SKM-1 treated with dmso at 0.1 percent for 144 hours (cell line): ENCODE measurements at regions not wholly inside any gene's neighbourhood (a gene's known extent, or its start where the extent isn't known, plus 50 kb on each side); places are given as distances from the start of the nearest gene placed in this dataset.
"Not testable (repeated sequence)": the region's sequence is repeated elsewhere in the genome, so short reads cannot be mapped to it uniquely, and the experiment has no call there.

Experiments
- DNase-seq: peaks from one replicate; lab custom pipeline; 2025; ENCODE audit not compliant: unreplicated experiment; lab: John Stamatoyannopoulos, UW

DNA sequence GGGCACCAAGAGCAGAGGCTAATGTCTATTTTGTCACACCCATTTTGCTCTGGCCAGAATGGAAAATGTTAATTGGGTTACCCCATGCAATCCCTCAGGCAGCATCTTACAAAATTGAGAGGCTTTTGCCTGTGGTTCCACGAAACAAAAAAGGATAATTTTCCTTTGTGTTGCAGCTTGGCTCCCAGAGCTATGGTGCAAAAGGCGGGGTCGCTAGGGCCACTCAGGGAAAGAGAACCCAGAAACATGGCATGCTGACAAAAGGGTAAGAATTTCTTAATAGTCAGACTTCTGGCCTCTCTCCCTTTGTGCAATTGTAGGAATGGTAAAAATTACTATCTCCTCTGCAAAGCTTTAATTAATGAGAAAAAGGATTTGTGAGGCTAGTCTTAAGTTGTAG lies 119.6 kb upstream of the BANK1 start:
- no peak for DNase-seq

DNA sequence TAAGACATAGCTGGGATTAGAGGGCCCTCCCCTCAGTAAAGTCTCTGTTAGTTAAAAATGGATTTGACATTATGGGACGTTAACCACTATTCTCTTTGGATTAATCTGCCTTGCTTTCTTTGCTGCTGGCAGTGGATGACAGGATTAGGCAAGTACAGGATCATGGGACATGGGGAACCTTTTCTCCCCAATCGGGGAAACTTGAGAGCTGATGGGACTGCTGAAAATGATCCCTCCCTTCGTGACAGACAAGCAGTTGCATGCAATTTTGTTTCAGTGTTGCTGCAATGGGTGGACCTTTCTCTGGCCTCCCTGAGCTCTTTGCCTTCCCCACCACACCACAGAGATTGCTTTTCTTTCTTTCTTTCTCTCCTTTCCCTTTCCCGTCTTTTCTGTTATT lies 120.2 kb upstream of the BANK1 start:
- no peak for DNase-seq

DNA sequence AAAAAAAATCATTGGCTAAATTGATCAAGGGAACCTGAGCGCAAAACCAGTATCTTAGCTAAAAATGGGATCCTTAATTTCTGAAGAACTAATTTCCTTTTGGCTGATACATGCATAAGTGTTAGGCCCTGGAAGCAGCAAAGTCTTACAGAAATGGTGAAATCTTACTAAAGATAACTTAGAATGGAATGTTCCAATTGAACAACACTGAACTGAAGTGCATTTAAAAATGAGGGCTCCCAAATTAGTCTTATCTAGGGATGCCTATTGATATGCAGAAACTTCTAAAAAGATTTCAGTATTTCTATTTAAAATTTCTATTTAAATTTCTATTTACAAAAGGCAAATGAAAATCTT lies 120.7 kb upstream of the BANK1 start:
- no peak for DNase-seq

DNA sequence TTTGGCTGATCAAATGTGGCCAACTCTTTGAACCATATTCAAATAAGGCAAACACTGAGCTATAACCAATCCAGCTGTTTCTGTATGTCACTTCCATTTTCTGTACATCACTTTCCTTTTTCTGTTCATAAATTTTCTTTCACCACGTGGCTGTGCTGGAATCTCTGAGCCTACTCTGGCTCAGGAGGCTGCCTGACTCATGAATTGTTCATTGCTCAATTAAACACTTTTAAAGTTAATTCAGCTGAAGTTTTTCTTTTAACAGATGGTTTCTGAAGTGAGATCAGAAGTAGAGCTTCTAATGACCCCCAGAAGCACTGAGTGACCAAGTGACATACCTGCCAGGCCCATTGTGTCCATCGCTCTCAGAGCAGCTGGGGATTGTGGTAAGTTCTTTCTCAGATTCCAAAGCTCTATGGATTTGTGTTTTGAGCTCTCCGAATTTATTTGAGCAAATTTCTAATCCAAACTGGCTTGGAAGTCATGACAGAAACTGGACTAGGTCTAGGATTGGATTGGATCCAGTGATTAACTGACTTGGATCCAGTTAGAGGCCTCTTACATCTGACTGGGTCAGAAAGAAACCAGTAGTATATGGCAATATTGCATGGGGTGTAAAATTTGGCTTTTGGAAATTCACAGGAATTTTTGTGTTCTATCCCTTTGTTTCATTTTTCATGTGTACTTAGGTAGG lies 121.2 kb upstream of the BANK1 start:
- DNase-seq, result no peak

GRCh38 chr4:101667348-101667747 lies 123.2 kb upstream of the BANK1 start:
- no peak for DNase-seq

- no peak for DNase-seq
Observed at GRCh38 chr4:101660607-101661006, 129.9 kb upstream of the BANK1 start.

DNA sequence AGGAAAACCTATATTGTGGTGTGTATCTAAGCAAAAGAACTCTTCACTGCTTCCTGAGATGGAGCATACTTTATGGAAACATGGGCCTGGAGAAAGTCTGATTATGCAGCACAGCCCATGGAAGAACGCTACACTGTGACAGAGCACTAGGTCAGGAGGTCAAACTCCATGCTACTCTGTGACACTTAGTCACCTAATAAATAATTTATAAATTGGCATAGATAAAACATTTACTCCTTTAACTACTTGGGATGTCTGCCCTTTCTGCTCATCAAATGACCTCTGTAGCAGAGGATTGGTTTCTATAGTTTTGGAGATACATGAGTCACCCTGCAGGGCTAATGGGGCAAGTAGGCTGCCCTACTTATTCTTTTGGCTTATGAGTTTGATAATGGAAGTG lies 134.7 kb upstream of the BANK1 start:
- DNase-seq, result no peak

DNA sequence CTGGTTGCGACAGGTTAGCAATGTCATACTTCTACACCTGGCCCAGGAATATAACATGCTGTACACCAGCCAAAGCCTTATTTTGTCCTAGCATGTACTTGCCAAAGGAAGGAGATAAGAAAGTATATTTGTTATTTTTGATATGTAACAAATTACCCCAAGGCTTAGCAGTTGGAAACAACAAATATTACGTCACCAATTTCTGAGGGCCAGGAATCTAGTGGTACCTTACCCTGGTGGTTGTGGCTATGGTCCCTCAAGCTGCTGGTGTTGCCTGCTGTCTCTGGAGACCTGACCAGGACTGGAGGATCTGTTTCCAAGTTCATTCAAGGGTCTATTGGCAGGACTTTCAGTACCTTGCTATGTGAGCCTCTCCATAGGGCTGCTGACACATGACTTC lies 135.5 kb upstream of the BANK1 start:
- DNase-seq, result no peak

DNA sequence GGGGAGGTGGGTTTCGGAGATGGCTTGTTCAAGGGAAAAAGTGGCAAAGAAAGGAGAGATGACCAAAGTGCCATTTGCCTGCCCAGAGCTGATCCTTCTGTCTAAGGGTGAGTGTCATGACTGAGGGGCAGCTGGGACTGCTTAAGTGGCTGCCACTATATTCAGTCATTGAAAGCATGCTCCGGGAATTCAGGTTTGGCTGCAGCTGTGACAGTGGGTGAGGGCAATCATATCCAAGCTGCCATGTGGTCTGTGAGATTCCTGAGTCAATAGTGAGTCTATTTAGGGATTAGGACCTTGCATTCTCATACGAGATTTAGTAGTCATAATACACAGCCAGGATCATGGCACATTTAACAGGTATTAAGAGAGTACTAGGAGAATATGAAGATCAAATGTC lies 138.8 kb upstream of the BANK1 start:
- DNase-seq, result no peak

GRCh38 chr4:101649790-101650515 lies 140.6 kb upstream of the BANK1 start:
- no peak for DNase-seq

DNA sequence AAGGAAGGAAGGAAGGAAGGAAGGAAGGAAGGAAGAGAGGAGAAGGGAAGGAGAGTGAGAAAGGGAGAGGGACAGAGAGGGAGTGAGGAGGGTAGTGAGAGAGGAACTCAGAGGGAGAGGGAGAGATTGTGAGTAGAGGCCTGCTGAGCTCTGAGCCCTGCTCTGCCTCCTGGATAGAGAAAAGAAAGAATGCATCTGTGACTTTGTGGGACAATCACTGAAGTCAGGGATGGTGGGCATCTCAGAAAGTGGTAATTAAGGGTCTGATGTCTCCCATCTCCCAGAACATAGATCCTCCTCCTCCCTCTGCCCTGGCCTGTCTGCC lies 142.9 kb upstream of the BANK1 start:
- DNase-seq, result no peak

DNA sequence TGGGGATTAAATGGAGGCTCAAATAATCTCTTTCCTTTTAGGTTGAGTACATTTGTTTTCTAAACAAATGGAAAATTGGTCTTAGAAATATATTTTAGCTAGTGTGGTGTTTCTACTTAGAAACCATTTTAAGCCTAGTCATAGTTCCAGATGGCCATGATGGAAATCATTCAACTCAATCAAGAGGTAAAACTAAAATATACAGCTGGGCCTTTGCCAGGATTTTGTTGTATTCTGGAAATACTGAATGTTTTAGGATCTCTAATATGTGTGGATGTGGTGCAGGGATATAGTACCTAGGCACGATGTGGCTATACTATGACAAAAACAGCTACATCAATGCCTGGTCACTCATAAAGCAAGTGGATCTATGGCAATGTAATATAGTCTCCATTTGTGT lies 146.0 kb upstream of the BANK1 start:
- no peak for DNase-seq

DNA sequence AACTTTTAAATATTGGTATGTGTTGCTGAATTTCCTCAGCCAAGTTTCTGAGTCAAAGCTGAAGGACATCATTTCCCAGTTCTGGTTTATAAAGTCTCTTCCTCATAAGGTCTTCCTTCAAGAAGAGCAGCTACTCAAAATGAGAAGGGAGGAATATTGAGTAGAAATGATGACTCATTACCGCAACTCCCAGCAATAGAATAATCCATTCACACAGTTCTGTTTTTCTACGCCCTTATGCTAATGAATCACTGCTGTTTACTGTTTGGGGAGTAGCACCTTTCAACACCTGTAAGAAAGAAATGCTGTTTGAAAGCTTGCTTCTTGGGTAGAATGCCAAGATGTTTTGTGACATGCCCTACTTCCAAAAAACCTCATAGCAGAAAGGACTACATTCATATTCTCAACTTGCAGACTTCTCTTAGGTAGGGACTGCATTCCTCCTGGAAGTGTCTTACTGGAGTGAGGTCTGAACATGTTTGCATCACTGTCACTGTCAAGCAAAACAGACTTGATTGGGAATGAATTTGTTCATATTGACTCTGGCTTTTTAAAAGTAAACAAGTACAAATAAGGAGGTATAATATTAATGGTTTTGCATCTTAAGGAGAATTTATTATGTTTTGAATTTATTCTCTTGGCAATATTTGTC lies 147.2 kb upstream of the BANK1 start:
- no peak for DNase-seq

DNA sequence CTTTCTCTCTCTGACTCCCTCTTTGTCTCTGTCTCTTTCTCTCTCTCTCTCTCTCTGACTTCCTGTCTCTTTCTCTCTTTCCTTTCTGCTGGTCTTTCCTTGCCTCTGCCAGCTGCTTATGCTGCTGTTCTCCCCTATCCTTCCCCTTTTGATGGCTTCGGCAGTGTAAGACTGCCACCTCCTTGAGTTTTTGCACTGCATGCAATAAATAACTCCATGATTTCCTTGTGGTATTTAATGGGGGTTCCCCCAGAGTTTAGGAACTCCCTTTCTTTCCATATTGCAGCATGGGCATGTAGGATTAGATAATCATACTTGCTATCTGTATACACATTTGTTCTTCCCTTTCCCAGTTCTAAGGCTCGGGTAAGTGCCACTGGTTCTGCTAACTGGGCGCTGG lies 157.8 kb upstream of the BANK1 start:
- DNase-seq, result not testable (repeated sequence)

DNA sequence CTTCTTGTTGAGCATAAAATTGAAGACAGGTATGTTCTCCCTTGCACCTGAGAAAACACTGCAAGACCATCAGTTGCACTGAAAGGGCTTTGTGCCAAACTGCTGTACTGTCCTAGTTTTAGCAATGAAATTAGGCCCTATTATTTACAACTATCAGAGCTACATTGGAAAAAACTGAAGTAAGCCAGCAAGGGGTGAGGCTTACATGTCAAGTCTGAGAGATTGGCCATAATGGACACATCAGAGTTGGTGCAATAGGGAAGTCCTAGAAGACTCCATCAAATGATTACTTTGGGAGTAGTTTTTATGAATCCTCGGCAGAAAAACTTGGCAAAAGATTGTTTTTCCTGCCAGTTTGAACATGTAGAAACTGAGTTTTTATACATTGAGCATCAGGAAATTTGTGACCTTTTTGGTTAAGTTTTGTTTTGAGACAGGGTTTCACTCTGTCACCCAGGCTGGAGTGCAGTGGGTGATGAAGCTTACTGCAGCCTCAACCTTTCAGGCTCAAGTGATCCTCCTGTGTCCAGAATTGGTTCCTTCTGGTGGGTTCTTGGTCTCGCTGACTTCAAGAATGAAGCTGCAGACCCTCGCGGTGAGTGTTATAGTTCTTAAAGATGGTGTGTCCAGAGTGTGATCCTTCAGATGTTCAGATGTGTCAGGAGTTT lies 160.1 kb upstream of the BANK1 start:
- no peak for DNase-seq

- no peak for DNase-seq
Observed at GRCh38 chr4:101621120-101621519, 169.4 kb upstream of the BANK1 start.

DNA sequence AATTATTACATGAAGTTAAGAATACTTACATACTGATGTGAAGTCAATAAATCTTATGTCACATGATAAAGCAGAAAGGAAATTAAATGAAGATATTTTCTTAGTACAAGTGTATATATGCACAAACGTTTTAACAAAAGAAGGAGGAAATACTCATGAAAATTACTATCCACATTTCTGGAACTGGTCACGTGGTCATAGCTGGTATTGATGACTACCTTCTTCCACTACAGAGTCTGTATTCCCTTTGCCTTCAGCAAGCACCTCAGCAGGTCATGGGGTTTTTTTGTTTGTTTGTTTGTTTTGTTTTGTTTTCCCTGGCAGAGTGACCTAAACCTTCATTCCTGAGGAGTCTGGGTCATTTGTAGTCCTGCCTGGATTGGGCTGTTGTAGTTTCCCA lies 174.9 kb upstream of the BANK1 start:
- DNase-seq, result no peak

- DNase-seq, result not testable (repeated sequence)
Observed at GRCh38 chr4:101606989-101607388, 183.5 kb upstream of the BANK1 start.

DNA sequence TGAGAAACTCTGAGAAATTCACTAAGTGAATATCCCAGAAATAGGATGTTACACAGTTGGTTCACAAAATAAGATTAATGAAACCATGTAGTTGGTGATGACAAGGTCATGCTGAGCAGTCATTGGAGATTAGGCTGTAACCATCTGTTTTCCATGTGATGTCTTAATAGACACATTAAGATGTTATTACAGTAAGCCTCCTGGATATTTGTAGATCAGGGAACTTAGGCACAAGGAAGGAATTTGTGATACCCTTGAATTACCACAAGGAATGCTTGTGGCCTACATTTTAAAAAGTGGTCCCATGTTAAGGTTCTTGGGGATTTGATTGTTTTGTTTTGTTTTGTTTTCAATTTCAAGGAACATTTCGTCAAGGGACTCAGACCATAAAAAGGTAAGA lies 185.6 kb upstream of the BANK1 start:
- DNase-seq, result no peak

GRCh38 chr4:101600287-101600686 lies 190.2 kb upstream of the BANK1 start:
- no peak for DNase-seq

- no peak for DNase-seq
Observed at GRCh38 chr4:101599620-101600019, 190.9 kb upstream of the BANK1 start.
